ENCODE measurements at regions not wholly inside any gene's neighbourhood (a gene's known extent, or its start where the extent isn't known, plus 50 kb on each side); places are given as distances from the start of the nearest gene placed in this dataset.

DNA sequence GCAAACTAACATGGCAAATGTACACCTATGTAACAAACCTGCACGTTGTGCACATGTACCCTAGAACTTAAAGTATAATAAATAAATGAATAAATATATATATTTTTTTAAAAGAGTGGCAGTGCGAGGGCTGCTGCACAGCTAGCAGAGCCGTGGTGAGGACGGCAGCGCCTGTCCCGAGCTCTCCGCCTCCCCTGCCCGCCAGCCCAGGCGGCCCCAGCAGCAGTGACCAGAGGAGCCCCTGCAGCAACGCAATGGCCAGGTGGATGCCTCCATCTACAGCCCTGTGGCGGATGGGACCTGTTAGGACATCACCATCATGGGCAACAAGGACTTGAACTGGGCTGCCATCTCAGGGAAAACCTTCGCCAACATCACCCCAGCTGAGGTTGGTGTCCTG, 351.9 kb downstream of the FAM72C start:
- no peak for TF ChIP-seq CTCF (optimal IDR thresholded peaks at IDR 0.05 in 1 of 3, IDR thresholded peaks at IDR 0.05 in 1 of 3, conservative IDR thresholded peaks at IDR 0.05 in 1 of 3; ENCODE audit: extremely low read depth in 1 of 3, insufficient read depth in 2 of 3, low read length in 3 of 3)
- no peak for TF ChIP-seq EZH2 (IDR thresholded peaks at IDR 0.05; ENCODE audit: low read length)

Measured in keratinocyte (primary cell).